Type B pancreatic cell (in vitro differentiated cells): ENCODE measurements at regions not wholly inside any gene's neighbourhood (a gene's known extent, or its start where the extent isn't known, plus 50 kb on each side); places are given as distances from the start of the nearest gene placed in this dataset.

Source experiments
- DNase-seq: peaks from one replicate; pipeline ENCODE4 v3.0.0; 2021; ENCODE audit warnings: mixed read lengths; ENCODE audit not compliant: unreplicated experiment; ENCODE audit errors: extremely low spot score
- H3K27ac Mint-ChIP-seq: 2 replicates; pipeline ENCODE4 v1.8.0; 2021; ENCODE audit warnings: mild to moderate bottlenecking, mixed read lengths
- H3K27me3 Mint-ChIP-seq: 2 replicates; pipeline ENCODE4 v1.8.0; 2021; ENCODE audit warnings: mixed read lengths
- H3K36me3 Mint-ChIP-seq: 2 replicates; pipeline ENCODE4 v1.8.0; 2021; ENCODE audit warnings: mixed read lengths
- H3K4me1 Mint-ChIP-seq: one replicate; pipeline ENCODE4 v1.8.0; 2021; ENCODE audit warnings: mixed read lengths; ENCODE audit not compliant: unreplicated experiment
- H3K4me3 Mint-ChIP-seq: 2 replicates; pipeline ENCODE4 v1.8.0; 2021; ENCODE audit warnings: mild to moderate bottlenecking, mixed read lengths
- H3K9me3 Mint-ChIP-seq: 2 replicates; pipeline ENCODE4 v1.8.0; 2021; ENCODE audit warnings: mixed read lengths
- TF ChIP-seq, protein P1 (sequence below): fragments of 200-600 bp; sonication (generic); conservative IDR thresholded peaks from 2 replicates; pipeline ENCODE4 v1.5.0; 2021; ENCODE audit warnings: antibody characterized with exemption, mild to moderate bottlenecking

DNA sequence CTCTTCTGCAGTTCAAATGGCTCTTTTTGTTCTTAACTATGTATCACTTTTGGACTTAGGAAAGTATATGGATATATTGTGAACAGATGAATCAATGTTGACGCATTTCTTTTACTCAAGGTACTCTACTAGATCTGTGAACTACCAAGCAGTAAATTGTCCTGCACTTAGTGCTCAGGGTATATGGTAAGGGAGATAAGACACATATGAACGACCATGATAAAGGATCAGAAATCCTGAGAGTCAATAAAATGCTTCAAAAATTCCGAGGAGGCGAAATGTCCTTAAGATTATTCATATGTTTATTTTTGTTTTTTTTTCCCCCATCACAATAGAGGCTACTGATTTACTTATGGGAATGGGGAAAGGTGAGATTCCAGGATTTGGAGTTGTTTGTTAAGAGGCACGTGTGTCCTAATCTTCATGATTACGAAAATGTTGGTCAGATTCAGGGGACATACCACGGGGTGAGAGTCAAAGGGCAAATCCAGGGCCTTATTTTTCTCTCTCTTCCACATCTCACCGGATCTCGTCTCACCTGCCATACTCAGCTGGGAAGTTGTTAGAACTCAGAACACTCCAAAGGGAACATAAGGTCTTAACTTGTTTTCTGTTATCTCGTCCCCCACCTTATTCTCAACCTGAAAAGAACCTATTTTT is 475.1 kb upstream of the TBL1XR1 start:
- no peak overlapping the region for H3K27ac Mint-ChIP-seq

DNA sequence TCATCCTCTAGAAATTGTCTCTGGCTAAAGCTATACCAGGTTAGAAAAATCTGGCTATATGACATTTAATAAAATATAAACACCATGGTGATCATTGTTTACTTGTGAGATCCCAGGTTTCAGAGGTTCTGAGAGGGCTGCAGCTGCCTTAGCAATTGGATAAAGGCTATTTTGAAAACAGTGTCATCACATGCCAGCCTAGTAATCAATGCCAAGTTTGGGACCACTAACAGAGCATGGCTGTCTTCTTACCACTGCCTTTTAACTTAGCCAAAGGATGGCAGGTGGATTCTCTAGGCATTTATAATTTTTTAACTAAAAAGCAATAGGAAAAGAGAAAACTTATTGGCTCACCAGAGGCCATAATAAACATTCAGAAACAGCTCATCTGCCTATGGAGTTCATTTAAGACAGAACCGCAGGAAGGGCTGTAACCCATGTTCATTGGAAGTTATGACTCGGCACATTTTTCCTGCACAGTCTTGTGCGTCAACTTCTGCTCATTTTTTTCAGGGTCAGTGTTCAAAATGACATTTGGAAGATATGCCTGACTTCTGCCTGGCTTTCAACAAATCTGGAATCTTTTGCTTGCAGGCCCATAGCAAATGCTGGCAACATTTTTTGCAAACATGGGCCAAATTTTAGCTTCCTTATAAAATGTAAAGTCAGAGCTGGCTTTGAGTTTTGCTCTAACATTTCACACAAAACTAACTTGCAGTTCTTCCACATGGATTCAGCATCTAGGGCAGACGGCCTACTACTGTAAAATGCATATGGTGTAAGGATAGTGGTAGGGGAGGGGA is 476.0 kb upstream of the TBL1XR1 start:
- no peak for DNase-seq
- Mint-ChIP-seq H3K27ac (no peak overlapping the region), H3K9me3 (peaks cover 9% of the 10 kb centered on the region), H3K36me3 (peaks cover 5% of the 10 kb centered on the region), H3K4me1 (peaks cover 37% of the 10 kb centered on the region), H3K4me3 (no peak overlapping the region), H3K27me3 (no peaks in the 10 kb centered on the region)
- TF ChIP-seq, protein P1, sequence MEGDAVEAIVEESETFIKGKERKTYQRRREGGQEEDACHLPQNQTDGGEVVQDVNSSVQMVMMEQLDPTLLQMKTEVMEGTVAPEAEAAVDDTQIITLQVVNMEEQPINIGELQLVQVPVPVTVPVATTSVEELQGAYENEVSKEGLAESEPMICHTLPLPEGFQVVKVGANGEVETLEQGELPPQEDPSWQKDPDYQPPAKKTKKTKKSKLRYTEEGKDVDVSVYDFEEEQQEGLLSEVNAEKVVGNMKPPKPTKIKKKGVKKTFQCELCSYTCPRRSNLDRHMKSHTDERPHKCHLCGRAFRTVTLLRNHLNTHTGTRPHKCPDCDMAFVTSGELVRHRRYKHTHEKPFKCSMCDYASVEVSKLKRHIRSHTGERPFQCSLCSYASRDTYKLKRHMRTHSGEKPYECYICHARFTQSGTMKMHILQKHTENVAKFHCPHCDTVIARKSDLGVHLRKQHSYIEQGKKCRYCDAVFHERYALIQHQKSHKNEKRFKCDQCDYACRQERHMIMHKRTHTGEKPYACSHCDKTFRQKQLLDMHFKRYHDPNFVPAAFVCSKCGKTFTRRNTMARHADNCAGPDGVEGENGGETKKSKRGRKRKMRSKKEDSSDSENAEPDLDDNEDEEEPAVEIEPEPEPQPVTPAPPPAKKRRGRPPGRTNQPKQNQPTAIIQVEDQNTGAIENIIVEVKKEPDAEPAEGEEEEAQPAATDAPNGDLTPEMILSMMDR: no peak

More for the DNA sequence above, 475.1 kb upstream of the TBL1XR1 start:
- Mint-ChIP-seq H3K4me1 (peaks cover 44% of the 10 kb centered on the region), H3K36me3 (peaks cover 9% of the 10 kb centered on the region), H3K4me3 (no peak overlapping the region), H3K9me3 (peaks cover 9% of the 10 kb centered on the region), H3K27me3 (no peaks in the 10 kb centered on the region)
- TF ChIP-seq, protein P1: no peak
- no peak for DNase-seq

- Mint-ChIP-seq H3K9me3 (peaks cover 9% of the 10 kb centered on the region), H3K4me1 (peaks cover 41% of the 10 kb centered on the region), H3K4me3 (no peak overlapping the region), H3K27me3 (no peaks in the 10 kb centered on the region), H3K36me3 (peaks cover 7% of the 10 kb centered on the region), H3K27ac (no peak overlapping the region)
- TF ChIP-seq, protein P1: no peak
- DNase-seq: no peak
Observed at GRCh38 chr3:177674186-177674585, 476.9 kb upstream of the TBL1XR1 start.

DNA sequence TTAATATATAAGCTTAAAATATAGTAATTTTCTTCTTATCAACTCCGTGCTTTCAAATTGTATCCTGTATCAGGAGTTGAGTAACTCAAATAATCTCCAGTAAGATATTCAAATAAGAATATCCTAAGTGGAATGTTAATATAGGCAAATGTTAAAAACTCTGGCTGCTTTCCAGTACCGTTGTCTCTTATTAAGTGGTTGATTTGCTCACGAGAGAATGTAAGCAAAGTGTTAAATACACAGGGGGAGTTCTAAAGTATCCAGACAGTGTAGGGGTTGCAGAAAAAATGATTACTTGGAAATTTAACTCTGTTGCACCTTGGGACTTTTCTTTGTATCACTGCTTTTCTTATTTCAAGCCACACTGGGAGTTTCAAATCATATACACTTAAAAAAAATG is 478.9 kb upstream of the TBL1XR1 start:
- no peak overlapping the region for H3K27ac Mint-ChIP-seq
- H3K4me3 Mint-ChIP-seq: peak overlapping the region; percentile 17
- no peaks in the 10 kb centered on the region for H3K27me3 Mint-ChIP-seq
- H3K36me3 Mint-ChIP-seq: peaks cover 3% of the 10 kb centered on the region
- H3K9me3 Mint-ChIP-seq: peaks cover 9% of the 10 kb centered on the region
- H3K4me1 Mint-ChIP-seq: peaks cover 47% of the 10 kb centered on the region
- no peak for DNase-seq
- TF ChIP-seq, protein P1: no peak

DNA sequence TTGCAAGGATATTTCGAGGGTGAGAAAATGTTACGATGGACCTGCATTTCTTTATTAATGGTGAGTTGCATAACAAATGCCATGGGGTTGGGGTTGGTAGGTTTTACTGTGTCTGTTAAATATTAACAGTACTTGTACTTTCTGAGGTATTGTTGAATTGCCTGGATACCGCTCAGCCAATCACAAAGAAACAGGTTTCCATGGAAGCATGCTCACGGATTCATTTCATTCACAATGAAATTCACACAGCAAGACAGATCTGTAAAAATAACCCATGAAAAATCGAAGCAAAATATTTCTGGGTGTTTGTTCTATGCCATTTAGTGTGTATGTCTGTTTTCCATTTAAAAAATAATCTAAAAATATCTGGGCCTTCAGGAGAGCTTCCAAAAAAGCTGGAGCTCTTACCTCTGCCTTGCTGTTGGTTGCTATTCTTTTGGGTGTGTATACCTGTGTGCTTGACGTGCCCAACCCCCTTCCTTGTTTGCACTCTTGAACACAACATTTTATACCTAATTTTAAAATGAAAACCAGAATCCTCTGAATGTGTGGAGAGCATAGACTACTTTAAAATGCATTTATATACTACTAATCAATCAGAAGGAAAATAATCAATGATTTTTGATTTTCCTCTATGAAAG is 479.8 kb upstream of the TBL1XR1 start:
- DNase-seq: no peak
- H3K4me3 Mint-ChIP-seq: peak overlapping the region; percentile 48
- peaks cover 55% of the 10 kb centered on the region for H3K4me1 Mint-ChIP-seq
- H3K27me3 Mint-ChIP-seq: no peaks in the 10 kb centered on the region
- peaks cover 3% of the 10 kb centered on the region for H3K36me3 Mint-ChIP-seq
- peaks cover 7% of the 10 kb centered on the region for H3K9me3 Mint-ChIP-seq
- H3K27ac Mint-ChIP-seq: peak overlapping the region; percentile 50
- TF ChIP-seq, protein P1: no peak
